Liver (tissue), 3 donors: ENCODE measurements at regions not wholly inside any gene's neighbourhood (a gene's known extent, or its start where the extent isn't known, plus 50 kb on each side); places are given as distances from the start of the nearest gene placed in this dataset.

Experiments used
- GABPA ChIP-seq, 2 donors: IDR thresholded peaks in 1 of 2; conservative IDR thresholded peaks in 1 of 2; 2 replicates each; pipeline ENCODE4 v1.6.1; 2016; ENCODE audit warnings: antibody characterized with exemption in 2 of 2, mild to moderate bottlenecking in 1 of 2, moderate library complexity in 1 of 2
- RAD21 ChIP-seq, 2 donors: IDR thresholded peaks; 2 replicates each; pipeline ENCODE4 v1.6.1; 2016; ENCODE audit warnings: antibody characterized with exemption in 2 of 2, mild to moderate bottlenecking in 2 of 2
- TAF1 ChIP-seq: conservative IDR thresholded peaks from 2 replicates; pipeline ENCODE4 v1.6.1; 2016; ENCODE audit warnings: antibody characterized with exemption, mild to moderate bottlenecking
- TF ChIP-seq, protein P1 (sequence below): fragments of 150-350 bp; IDR thresholded peaks from 2 replicates; pipeline ENCODE4 v1.5.1; 2017; ENCODE audit warnings: improper control_type of control experiment, low read depth, low read length; ENCODE audit not compliant: missing input control
- donor health status: healthy.
- donor health status: healthy.

DNA sequence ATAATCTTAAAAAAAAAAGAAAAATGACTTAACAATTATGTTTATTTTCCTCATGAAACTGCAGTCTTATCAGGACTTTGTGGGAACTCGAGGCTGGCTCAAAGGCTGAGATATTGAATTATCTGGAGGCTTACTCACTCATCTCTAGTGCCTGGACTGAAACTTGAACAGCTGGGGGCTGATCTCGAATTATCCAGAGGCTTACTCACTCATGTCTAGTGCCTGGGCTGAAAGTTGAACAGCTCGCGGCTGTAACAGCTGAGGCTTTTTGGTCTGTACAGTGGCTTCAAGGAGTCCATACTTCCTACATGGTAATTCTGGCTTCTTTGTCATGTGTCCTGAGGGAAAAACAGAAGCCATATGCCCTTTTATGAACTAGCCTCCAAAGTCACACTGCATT is 371.9 kb downstream of the CETN3 start:
- TF ChIP-seq, protein P1, sequence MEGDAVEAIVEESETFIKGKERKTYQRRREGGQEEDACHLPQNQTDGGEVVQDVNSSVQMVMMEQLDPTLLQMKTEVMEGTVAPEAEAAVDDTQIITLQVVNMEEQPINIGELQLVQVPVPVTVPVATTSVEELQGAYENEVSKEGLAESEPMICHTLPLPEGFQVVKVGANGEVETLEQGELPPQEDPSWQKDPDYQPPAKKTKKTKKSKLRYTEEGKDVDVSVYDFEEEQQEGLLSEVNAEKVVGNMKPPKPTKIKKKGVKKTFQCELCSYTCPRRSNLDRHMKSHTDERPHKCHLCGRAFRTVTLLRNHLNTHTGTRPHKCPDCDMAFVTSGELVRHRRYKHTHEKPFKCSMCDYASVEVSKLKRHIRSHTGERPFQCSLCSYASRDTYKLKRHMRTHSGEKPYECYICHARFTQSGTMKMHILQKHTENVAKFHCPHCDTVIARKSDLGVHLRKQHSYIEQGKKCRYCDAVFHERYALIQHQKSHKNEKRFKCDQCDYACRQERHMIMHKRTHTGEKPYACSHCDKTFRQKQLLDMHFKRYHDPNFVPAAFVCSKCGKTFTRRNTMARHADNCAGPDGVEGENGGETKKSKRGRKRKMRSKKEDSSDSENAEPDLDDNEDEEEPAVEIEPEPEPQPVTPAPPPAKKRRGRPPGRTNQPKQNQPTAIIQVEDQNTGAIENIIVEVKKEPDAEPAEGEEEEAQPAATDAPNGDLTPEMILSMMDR: no peak
- TF ChIP-seq RAD21 (IDR thresholded peaks at IDR 0.05): no peak
- no peak for TF ChIP-seq TAF1
- no peak for TF ChIP-seq GABPA (IDR thresholded peaks at IDR 0.05 in 1 of 2, conservative IDR thresholded peaks at IDR 0.05 in 1 of 2)
